ENCODE measurements at regions not wholly inside any gene's neighbourhood (a gene's known extent, or its start where the extent isn't known, plus 50 kb on each side); places are given as distances from the start of the nearest gene placed in this dataset.

DNA sequence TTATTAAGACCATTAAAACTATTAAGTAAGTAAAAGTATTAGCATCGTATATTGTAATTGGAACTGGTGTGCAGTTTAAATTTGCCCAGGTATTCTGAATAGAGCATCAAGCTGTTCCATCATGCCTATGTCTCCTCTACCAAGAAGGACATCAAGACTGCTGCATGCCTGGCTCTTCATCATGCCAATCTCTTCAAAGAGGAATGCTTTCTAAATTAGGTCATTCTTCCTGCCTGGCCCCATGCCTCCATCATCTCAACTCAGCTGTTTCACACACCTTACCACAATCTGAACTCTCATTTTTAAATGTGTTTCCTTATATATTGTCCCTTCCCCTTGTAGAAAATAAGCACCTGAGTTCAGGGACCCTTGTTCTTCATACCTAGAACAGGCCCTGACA, 270.5 kb upstream of the PPARGC1A start:
- DNase-seq (no peak), ATAC-seq (peak; percentile 79)
- TF ChIP-seq, protein P1, sequence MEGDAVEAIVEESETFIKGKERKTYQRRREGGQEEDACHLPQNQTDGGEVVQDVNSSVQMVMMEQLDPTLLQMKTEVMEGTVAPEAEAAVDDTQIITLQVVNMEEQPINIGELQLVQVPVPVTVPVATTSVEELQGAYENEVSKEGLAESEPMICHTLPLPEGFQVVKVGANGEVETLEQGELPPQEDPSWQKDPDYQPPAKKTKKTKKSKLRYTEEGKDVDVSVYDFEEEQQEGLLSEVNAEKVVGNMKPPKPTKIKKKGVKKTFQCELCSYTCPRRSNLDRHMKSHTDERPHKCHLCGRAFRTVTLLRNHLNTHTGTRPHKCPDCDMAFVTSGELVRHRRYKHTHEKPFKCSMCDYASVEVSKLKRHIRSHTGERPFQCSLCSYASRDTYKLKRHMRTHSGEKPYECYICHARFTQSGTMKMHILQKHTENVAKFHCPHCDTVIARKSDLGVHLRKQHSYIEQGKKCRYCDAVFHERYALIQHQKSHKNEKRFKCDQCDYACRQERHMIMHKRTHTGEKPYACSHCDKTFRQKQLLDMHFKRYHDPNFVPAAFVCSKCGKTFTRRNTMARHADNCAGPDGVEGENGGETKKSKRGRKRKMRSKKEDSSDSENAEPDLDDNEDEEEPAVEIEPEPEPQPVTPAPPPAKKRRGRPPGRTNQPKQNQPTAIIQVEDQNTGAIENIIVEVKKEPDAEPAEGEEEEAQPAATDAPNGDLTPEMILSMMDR (IDR thresholded peaks at IDR 0.05): no peak
- Histone ChIP-seq H3K4me1 (no peaks in the 10 kb centered on the region), H3K36me3 (no peaks in the 10 kb centered on the region), H3K27me3 (no peaks in the 10 kb centered on the region), H3K9me3 (no peaks in the 10 kb centered on the region), H3K4me3 (no peak overlapping the region), H3K27ac (no peak overlapping the region)
- intact Hi-C loops (cut with DNase I): no loop called here

DNA sequence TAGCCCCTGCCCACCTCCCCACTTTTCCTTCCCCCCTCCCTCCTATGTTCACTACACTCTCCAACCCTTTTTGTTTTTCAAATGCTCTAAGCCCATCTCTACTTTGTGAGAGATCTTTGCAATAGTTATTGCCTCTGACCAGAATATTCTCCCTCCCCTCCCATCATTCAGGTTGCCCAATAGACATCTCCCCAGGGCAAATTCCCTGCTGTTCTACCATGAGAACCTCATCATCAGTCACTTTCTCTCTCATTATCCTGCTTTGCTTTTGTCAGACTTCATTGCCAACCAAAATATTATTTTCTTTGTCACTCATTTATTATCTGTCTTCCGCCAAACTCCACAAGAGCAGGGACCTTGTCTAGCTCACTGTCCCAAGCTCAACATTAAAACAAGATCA, 268.2 kb upstream of the PPARGC1A start:
- no peak overlapping the region for H3K4me3 ChIP-seq
- TF ChIP-seq, protein P1 (IDR thresholded peaks at IDR 0.05): no peak
- H3K4me1 ChIP-seq: no peaks in the 10 kb centered on the region
- ATAC-seq (no peak), DNase-seq (no peak)
- no peak overlapping the region for H3K27ac ChIP-seq
- H3K27me3 ChIP-seq: no peaks in the 10 kb centered on the region
- intact Hi-C loops (cut with DNase I): no loop called here
- H3K9me3 ChIP-seq: no peaks in the 10 kb centered on the region
- no peaks in the 10 kb centered on the region for H3K36me3 ChIP-seq

DNA sequence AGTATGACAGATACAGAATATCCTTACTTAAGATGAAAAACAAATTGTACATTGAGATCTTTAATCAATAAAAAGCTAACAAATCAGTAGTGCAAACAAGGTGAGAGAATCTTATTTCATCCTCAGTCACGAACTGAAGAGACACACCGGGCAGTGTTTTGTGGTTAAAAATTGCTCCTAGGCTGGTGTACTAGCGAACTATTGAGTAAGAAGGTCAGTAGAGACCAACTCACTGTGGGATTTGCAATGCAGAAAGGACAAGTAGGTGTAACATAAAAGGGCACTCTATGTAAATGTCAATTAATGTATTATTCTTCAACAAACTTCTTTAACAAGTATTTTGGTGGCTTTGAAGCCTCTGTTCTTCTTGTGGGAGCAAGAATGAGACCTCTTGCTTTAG, 260.2 kb upstream of the PPARGC1A start:
- Histone ChIP-seq H3K27me3 (no peaks in the 10 kb centered on the region), H3K4me3 (no peak overlapping the region), H3K4me1 (no peaks in the 10 kb centered on the region), H3K36me3 (no peaks in the 10 kb centered on the region), H3K9me3 (no peaks in the 10 kb centered on the region), H3K27ac (no peak overlapping the region)
- intact Hi-C loops (cut with DNase I): no loop called here
- DNase-seq (no peak), ATAC-seq (no peak)
- TF ChIP-seq, protein P1 (IDR thresholded peaks at IDR 0.05): no peak

DNA sequence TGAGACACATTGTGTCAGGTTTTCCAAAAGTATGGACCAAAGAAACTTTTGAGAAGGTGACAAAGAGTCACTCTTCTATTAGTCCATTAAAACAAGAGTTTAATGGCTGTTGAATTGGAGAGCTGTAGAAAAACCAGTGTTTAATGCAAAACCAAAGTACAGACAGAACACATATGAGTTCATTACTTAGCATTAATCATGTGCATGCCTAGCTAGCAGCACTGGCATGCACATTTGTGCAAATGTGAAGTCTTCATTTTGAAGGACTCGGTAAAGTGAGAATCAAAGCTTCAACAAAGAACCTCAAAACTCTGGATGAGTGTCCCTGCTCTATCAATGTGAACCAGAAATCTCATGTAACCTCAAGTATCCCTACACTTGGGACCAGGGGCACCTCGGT, 256.3 kb upstream of the PPARGC1A start:
- H3K27ac ChIP-seq: no peak overlapping the region
- TF ChIP-seq, protein P1 (IDR thresholded peaks at IDR 0.05): no peak
- ATAC-seq (no peak), DNase-seq (no peak)
- intact Hi-C loops (cut with DNase I): no loop called here
- H3K4me3 ChIP-seq: no peak overlapping the region
- H3K27me3 ChIP-seq: no peaks in the 10 kb centered on the region
- no peaks in the 10 kb centered on the region for H3K9me3 ChIP-seq
- no peaks in the 10 kb centered on the region for H3K36me3 ChIP-seq
- no peaks in the 10 kb centered on the region for H3K4me1 ChIP-seq

DNA sequence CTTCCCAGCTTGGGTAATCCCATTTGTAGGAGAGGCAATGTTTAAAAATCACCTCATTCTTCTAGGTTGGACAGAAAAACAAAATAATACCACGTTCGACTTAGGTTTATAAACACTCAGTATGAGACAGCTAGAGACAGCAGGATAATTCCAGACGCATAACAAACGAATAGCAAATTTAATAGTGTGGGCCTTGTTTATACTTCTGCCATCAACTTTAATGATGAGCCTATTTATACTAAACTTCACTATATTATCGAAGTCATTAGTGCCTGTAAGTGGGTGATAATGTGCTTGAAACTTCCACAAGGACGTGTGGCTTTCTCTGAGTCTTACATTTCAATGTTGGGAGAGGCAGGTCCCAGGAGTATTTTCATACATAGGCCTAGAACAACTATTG, 255.7 kb upstream of the PPARGC1A start:
- H3K27me3 ChIP-seq: no peaks in the 10 kb centered on the region
- DNase-seq (peak in 1 of 4 donors; percentile 21), ATAC-seq (no peak)
- H3K4me1 ChIP-seq: no peaks in the 10 kb centered on the region
- H3K9me3 ChIP-seq: no peaks in the 10 kb centered on the region
- no peaks in the 10 kb centered on the region for H3K36me3 ChIP-seq
- TF ChIP-seq, protein P1 (IDR thresholded peaks at IDR 0.05): no peak
- no peak overlapping the region for H3K27ac ChIP-seq
- H3K4me3 ChIP-seq: no peak overlapping the region
- intact Hi-C loops (cut with DNase I): no loop called here
